ENCODE measurements at regions not wholly inside any gene's neighbourhood (a gene's known extent, or its start where the extent isn't known, plus 50 kb on each side); places are given as distances from the start of the nearest gene placed in this dataset.

GRCh38 chr3:194741916-194742315 lies 56.2 kb downstream of the FAM43A start:
- TF ChIP-seq CTCF (IDR thresholded peaks at IDR 0.05) (no peak), POLR2A (IDR thresholded peaks at IDR 0.05) (no peak)

All from testis (tissue), 2 donors.